Thyroid gland (tissue), 4 donors: ENCODE measurements at regions not wholly inside any gene's neighbourhood (a gene's known extent, or its start where the extent isn't known, plus 50 kb on each side); places are given as distances from the start of the nearest gene placed in this dataset.

ENCODE experiments used
- CTCF ChIP-seq, 6 experiments: fragments of 200-600 bp in 3 of 6; fragments of 450-650 bp in 3 of 6; sonication (generic) in 3 of 6; IDR thresholded peaks; one replicate each; pipeline ENCODE4 v1.5.1; 2016 to 2019; ENCODE audit warnings: antibody characterized with exemption in 6 of 6, mild to moderate bottlenecking in 2 of 6, inconsistent platforms in 1 of 6, moderate library complexity in 1 of 6
- POLR2A ChIP-seq, 2 donors: fragments of 450-650 bp; IDR thresholded peaks; one replicate each; pipeline ENCODE4 v1.6.1; 2017; ENCODE audit warnings: antibody characterized with exemption in 2 of 2, mild to moderate bottlenecking in 2 of 2, moderate library complexity in 1 of 2

GRCh38 chr13:27012482-27013197, 159.0 kb downstream of the USP12 start:
- no peak for TF ChIP-seq CTCF (IDR thresholded peaks at IDR 0.05)
- no peak for TF ChIP-seq POLR2A (IDR thresholded peaks at IDR 0.05)
